GM10266 (cell line): ENCODE measurements at regions not wholly inside any gene's neighbourhood (a gene's known extent, or its start where the extent isn't known, plus 50 kb on each side); places are given as distances from the start of the nearest gene placed in this dataset.

Source experiments
- DNase-seq: peaks from one replicate; pipeline ENCODE4 v3.0.0; 2012; ENCODE audit errors: extremely low spot score
- TF ChIP-seq, protein P1 (sequence below): IDR thresholded peaks from 2 replicates; pipeline ENCODE4 v1.5.1; 2012; ENCODE audit warnings: mild to moderate bottlenecking, low read depth; ENCODE audit not compliant: control insufficient read depth, insufficient read depth; ENCODE audit errors: missing control alignments

DNA sequence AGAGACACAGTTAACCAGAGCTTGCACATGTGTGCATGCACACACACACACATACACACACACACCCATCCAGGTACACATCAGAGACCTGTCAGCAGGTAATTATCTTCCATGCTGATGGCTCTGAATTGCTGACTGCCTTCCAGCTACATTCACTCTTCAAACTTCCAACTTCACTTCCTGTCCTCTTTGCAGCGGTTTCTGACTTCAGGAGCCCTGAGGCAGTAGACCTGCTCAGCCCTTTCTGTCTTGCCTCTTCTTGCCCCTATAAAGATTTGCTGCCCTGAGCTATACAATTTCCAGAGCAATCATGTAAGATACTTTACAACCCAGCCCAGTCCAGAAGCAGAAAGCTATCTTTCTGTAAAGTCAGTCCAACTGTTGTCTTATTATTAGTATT lies 310.2 kb downstream of the FGFR2 start:
- TF ChIP-seq, protein P1, sequence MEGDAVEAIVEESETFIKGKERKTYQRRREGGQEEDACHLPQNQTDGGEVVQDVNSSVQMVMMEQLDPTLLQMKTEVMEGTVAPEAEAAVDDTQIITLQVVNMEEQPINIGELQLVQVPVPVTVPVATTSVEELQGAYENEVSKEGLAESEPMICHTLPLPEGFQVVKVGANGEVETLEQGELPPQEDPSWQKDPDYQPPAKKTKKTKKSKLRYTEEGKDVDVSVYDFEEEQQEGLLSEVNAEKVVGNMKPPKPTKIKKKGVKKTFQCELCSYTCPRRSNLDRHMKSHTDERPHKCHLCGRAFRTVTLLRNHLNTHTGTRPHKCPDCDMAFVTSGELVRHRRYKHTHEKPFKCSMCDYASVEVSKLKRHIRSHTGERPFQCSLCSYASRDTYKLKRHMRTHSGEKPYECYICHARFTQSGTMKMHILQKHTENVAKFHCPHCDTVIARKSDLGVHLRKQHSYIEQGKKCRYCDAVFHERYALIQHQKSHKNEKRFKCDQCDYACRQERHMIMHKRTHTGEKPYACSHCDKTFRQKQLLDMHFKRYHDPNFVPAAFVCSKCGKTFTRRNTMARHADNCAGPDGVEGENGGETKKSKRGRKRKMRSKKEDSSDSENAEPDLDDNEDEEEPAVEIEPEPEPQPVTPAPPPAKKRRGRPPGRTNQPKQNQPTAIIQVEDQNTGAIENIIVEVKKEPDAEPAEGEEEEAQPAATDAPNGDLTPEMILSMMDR: no peak
- no peak for DNase-seq

DNA sequence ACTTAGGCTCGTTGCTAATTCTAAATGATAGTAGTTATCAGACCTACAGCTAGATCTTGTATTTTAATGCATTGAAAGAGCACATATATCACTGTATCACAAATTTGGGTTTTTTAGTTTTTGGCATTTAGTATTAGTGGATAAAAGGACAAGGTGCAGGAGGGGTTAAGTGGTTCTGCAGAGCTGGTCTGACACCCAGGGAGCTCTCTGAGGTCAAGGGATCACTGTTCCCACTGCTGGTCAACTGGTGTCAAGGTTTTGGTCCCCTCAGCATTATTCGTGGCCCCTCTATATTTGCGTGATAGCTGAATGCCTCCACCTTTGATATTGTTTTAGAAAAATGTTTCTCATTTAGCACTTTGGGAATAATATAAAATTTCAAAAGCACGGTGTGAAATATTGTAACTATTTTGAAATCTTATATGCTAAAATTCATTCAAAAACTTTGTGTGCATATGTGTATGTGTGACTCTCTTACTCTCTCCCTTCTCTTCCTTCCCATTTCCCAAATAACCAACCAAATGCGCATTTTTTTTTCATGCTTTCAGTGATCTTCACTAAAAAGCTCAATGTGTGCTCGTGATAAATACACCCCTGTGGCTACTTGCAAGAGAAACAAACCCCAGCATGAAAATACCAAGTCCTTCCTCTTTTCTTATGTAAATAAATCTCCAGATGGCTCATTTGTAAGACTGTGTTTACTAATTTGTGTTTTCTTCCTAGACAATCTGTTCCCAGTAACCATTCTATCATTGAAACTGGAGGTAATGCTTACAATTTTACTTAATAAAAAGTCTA lies 309.2 kb downstream of the FGFR2 start:
- TF ChIP-seq, protein P1: no peak
- no peak for DNase-seq

DNA sequence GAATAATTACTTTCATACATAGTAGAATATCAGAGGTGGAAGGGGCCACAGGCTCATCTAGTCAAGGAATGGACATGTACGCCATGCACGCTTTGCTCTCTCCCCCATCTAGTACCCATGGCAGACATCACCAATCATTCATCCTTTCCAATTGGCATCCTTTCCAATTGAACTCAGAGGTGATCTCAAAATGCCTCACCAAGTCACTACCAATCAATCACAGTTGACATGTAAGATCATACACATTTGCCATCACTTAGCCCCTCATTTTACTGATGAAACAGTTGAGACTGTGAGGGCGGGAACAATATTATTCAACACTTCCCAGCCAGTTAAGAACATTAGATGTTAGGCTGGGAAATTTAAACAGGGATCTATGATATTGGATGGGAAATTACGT lies 308.4 kb downstream of the FGFR2 start:
- TF ChIP-seq, protein P1: no peak
- DNase-seq: no peak

DNA sequence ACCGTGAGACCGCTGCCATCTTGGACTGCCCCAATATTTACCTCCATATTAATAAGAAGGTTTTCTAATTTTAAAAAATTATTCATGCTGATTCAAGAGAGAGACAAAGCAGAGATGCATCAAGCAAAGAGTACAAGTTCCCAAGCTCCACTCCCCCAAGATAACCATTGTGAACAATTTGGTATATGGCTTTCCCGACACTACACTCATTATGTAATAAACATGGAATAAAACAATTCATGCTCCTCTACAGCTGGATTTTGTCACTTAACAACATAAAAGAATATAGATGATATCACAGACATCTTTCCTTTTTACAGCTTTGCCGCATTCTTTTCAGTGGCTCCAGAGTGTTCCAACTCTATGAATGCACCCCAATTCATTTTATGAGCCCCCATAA lies 307.6 kb downstream of the FGFR2 start:
- DNase-seq: no peak
- TF ChIP-seq, protein P1: no peak

DNA sequence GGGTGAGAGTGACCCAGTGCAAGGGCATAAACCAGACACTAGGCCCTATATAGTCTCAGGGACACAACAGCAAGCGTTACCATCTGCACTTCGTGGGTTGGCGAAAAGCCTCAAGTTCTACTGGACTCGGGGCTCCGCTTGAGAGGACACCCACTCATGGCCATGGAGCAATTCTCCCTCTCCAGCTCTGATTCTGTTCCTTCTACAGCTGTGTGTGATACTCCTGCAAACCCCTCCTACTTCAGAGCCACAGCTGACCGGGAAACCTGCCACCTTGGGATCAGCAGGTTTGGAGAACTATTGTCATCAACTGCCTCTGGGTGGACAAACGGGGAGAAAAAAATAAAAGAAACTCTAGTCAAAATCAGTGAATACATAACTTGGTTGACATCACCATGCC lies 306.9 kb downstream of the FGFR2 start:
- TF ChIP-seq, protein P1: no peak

DNA sequence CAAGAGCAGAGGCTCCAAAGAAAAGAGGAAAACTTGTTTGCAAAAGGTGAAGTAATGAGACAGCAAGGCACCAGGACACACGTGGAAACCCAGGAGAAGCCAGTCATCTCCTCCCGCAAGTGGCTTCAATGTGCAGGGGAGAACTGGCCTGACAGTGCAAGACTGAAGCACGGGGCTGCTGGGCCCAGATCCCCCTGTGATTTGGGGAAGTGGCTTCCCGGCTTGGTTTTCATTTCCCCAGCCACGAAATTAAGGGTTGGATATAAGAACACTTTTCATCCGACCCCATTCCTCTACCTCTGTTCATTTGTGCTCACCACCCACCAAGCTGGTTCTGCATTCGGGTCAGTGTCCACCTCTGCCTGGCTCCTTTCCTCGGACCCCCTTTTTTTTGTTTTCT lies 306.4 kb downstream of the FGFR2 start:
- DNase-seq: no peak
- TF ChIP-seq, protein P1: no peak

More for the DNA sequence above, 306.9 kb downstream of the FGFR2 start:
- DNase-seq: no peak

DNA sequence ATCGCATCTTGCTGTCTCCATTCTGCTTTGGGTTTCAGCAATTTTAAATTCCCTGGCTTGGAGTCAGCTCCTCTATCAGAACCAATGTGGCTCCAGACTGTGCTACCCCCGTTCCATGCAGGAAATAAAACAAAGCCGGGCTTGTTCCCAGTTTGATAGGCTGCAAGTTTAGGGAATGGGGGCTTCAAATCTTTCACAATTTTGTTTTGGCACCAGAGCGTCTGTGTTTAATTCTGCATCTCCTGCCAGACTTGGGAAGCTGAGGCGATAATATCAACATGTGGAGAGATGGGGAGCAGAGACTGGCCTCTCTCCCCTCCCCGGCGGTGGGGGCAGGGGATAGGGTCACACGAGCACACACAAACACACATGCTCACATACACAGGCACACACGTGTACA lies 305.9 kb downstream of the FGFR2 start:
- DNase-seq: no peak
- TF ChIP-seq, protein P1: no peak
